Muscle layer of duodenum (tissue), 2 donors: ENCODE measurements at regions not wholly inside any gene's neighbourhood (a gene's known extent, or its start where the extent isn't known, plus 50 kb on each side); places are given as distances from the start of the nearest gene placed in this dataset.

ENCODE experiments used
- H3K27ac ChIP-seq: one replicate; pipeline ENCODE4 v1.7.0; 2013; ENCODE audit warnings: mild to moderate bottlenecking, low read length
- H3K27me3 ChIP-seq: one replicate; pipeline ENCODE4 v1.7.0; 2013; ENCODE audit warnings: low read depth, mild to moderate bottlenecking, control low read depth, low read length
- H3K36me3 ChIP-seq, 2 donors: one replicate each; pipeline ENCODE4 v1.7.0; 2013; ENCODE audit warnings: low read length in 2 of 2, control low read depth in 1 of 2, mild to moderate bottlenecking in 1 of 2; ENCODE audit not compliant: insufficient read depth in 2 of 2, control insufficient read depth in 1 of 2
- H3K4me1 ChIP-seq, 2 donors: one replicate each; pipeline ENCODE4 v1.7.0; 2013; ENCODE audit warnings: low read length in 2 of 2, mild to moderate bottlenecking in 2 of 2, control low read depth in 1 of 2, moderate library complexity in 1 of 2; ENCODE audit not compliant: insufficient read depth in 2 of 2, control insufficient read depth in 1 of 2
- H3K4me3 ChIP-seq, 2 donors: one replicate each; pipeline ENCODE4 v1.7.0; 2013; ENCODE audit warnings: low read length in 2 of 2, low read depth in 1 of 2, mild to moderate bottlenecking in 1 of 2
- H3K9me3 ChIP-seq, 2 donors: one replicate each; pipeline ENCODE4 v1.7.0; 2013; ENCODE audit warnings: low read length in 2 of 2, control low read depth in 1 of 2, mild to moderate bottlenecking in 1 of 2; ENCODE audit not compliant: control insufficient read depth in 1 of 2
- donor health status: healthy.

DNA sequence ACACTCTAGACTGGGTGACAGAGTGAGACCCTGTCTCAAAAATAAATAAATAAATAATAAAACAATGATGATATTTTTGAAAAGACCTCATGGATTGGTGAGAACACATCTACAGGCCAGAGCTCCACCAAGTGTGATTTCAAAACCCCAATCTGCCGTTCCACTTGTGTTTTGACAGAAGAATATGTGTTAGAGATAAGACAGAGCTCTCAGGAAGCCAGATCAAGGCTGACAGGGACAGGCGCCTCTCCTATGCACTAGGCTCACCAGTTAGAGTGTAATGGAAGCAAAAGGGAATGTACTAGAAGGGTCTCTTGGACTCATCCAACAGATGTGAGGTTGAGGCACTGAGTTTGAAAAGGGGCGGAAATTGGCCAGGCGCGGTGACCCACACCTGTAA, 110.7 kb upstream of the ERRFI1 start:
- Histone ChIP-seq H3K27me3 (no peaks in the 10 kb centered on the region), H3K27ac (no peak overlapping the region), H3K4me1 (peaks cover 4 to 10% of the 10 kb centered on the region in 2 donors), H3K9me3 (no peaks in the 10 kb centered on the region), H3K36me3 (no peaks in the 10 kb centered on the region), H3K4me3 (no peak overlapping the region)

DNA sequence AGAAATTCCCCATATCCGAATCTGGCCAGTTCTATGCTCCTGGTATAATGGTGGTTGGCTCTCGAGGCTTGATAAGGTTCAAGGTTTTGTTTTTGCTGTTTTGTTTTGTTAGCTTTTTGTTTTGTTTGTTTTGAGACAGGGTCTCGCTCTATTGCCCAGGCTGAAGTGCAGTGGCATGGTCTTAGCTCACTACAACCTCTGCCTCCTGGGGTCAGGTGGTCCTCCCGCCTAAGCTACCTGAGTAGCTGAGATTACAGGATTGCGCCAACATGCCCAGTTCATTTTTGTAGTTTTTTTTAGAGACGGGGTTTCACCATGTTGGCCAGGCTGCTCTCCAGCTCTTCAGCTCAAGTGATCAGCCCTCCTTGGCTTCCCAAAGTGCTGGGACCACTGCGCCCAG, 109.1 kb upstream of the ERRFI1 start:
- H3K4me1 ChIP-seq, result peaks cover 4 to 10% of the 10 kb centered on the region in 2 donors
- no peaks in the 10 kb centered on the region for H3K27me3 ChIP-seq
- H3K27ac ChIP-seq, result peak overlapping the region; percentile 82
- H3K9me3 ChIP-seq, result no peaks in the 10 kb centered on the region
- no peak overlapping the region for H3K4me3 ChIP-seq
- no peaks in the 10 kb centered on the region for H3K36me3 ChIP-seq

DNA sequence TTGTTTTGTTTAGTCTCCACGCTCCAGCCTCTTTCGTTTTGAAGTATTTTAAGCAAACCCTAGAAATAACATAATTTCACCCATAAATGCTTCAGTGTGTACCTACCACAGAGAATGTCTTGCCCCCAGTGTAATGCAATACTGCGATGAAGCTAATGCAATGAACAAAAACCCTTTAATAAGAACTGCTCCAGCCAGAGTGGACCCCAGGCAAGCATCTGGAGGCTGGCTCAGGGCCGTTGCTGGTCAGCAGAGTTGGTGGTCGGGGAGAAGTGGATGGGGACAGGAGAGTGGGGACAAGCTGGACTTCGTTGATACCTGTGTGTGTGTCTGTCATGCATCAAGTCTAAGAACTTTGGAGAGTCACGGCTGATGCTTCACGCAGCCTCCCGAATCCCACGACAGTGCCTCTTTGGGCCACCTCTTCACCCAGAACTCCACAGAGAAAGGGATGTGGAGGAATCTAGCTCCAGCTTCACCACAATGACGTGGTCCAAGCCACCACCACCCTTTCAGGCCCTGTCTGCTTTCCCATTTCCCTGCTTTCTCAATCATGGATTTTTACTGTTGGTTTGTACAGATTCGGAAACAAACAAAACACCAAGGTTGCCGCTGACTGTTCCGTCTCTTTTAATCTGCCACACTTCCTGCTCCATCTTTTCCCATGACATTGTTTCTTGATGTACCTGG, 108.6 kb upstream of the ERRFI1 start:
- peaks cover 4 to 10% of the 10 kb centered on the region in 2 donors for H3K4me1 ChIP-seq
- H3K9me3 ChIP-seq, result no peaks in the 10 kb centered on the region
- no peaks in the 10 kb centered on the region for H3K36me3 ChIP-seq
- H3K27ac ChIP-seq, result peak overlapping the region; percentile 82
- H3K27me3 ChIP-seq, result no peaks in the 10 kb centered on the region
- no peak overlapping the region for H3K4me3 ChIP-seq

DNA sequence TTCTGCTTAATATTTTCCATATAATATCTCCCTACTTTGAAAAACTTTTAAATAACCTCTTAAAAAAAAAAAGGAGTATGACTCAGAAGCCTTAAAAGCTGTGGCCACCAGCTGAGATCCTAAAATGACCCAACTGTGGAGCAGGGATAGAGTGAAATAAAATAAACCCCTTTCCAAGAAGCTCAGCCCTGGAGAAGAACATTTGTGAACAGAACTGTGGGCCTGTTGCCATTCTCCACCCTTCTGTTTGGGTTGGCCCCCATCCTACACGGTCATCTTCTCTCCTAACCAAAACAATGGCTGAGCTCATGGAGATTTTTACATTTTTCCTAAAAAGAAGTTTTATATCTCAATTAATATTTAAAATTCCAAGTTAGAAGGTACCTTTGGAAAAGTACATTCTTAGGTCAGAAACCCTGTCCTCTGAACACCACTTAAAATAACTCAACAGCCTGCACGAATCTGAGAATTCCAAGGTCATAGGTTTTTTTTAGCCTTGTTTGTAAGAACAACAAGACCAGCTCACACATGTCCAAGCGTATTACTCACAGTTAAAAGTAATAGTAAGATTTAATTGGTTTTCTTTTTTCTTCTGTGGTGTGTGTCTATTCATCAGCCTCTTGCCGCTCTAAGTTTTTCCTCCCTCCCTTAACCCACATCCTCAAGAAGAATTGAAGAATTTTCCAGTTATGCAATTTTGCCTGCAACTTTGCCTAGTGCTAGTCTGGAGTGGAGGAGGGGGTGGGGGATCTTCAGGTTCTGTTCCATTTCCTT, 107.7 kb upstream of the ERRFI1 start:
- no peaks in the 10 kb centered on the region for H3K27me3 ChIP-seq
- no peak overlapping the region for H3K4me3 ChIP-seq
- H3K27ac ChIP-seq, result peak overlapping the region; percentile 82
- peaks cover 4 to 10% of the 10 kb centered on the region in 2 donors for H3K4me1 ChIP-seq
- no peaks in the 10 kb centered on the region for H3K36me3 ChIP-seq
- no peaks in the 10 kb centered on the region for H3K9me3 ChIP-seq

DNA sequence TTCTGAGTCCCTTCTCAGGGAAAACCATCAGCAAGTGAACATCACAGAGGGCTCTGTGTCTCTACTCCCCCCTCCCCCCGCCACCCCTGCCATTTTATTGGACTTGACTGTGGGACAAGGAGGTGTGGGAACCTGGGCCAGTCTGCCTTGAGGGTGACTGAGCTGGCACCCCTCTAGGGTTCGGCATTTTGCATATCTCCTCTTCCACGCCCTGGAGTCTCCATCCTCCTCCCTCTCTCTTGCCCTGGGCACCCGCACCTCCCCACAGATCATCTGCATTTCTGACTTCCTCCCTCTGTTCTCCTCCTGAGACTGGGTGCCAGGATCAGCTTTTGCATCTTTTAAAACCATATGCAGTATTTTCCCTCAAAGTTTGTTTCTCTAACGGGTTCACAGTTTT, 107.1 kb upstream of the ERRFI1 start:
- no peaks in the 10 kb centered on the region for H3K9me3 ChIP-seq
- peak overlapping the region; percentile 82 for H3K27ac ChIP-seq
- H3K36me3 ChIP-seq, result no peaks in the 10 kb centered on the region
- H3K4me1 ChIP-seq, result peaks cover 4 to 10% of the 10 kb centered on the region in 2 donors
- H3K27me3 ChIP-seq, result no peaks in the 10 kb centered on the region
- peak overlapping the region in 1 of 2 donors; percentile 29 for H3K4me3 ChIP-seq

DNA sequence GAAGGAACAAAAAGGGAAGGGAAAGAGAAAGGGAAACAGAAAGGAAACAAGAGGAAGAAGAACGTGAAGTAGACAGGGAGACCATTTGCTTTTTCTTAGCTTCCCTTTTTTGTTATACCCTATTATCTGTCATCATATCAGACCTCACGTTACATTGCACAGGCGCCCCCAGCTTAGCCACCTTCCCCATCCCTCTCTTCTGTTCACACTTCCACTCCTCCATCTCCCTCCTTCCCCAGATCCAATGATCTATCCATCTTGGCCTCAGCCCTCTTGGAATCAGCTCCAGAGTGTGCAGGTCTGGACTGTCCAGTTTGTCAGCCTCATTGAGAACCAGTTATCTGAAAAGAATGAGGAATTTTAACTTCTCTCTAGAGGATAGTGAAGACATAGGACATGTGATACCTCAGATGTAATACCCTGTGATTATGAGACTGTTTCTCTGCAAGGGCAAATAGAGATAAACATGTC, 101.1 kb upstream of the ERRFI1 start:
- H3K9me3 ChIP-seq, result peaks cover 0 to 4% of the 10 kb centered on the region in 2 donors
- peak overlapping the region; percentile 56 for H3K27ac ChIP-seq
- no peaks in the 10 kb centered on the region for H3K36me3 ChIP-seq
- H3K27me3 ChIP-seq, result no peaks in the 10 kb centered on the region
- H3K4me1 ChIP-seq, result peaks cover 0 to 3% of the 10 kb centered on the region in 2 donors
- H3K4me3 ChIP-seq, result no peak overlapping the region

DNA sequence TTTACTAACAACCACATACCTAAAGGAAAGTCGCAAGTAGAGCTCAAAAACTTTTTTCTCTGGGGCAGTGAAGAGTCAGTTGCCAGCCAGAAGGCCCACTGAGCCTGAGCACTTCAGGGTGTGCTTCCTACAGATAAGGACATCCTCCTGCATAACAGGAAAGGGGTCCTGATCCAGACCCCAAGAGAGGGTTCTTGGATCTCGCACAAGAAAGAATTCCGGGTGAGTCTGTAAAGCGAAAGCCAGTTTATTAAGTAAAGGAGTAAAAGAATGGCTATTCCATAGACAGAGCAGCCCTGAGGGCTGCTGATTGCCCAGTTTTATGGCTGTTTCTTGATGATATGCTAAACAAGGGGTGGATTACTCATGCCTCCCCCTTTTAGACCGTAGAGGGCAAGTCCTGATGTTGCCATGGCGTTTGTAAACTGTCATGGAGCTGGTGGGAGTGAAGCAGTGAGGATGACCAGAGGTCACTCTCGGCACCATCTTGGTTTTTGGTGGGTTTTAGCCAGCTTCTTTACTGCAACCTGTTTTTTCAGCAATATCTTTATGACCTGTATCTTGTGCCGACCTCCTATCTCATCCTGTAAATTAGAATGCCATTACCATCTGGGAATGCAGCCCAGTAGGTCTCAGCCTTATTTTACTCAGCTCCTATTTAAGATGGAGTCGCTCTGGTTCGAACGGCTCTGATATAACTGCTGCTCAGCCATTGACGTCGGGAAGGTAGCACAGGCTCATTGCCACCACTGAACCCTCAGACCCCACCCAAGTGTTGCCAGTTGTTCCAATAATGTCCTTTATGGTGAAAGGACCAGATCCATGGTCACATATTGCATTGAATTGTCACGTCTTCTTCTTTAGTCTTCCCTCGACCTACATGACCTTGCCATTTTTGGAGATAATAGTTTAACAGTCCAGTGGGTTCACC, 96.6 kb upstream of the ERRFI1 start:
- Histone ChIP-seq H3K4me1 (peaks cover 14 to 17% of the 10 kb centered on the region in 2 donors), H3K36me3 (no peaks in the 10 kb centered on the region), H3K4me3 (peak overlapping the region in 1 of 2 donors; percentile 24), H3K27ac (peak overlapping the region; percentile 93), H3K9me3 (peaks cover 0 to 4% of the 10 kb centered on the region in 2 donors), H3K27me3 (no peaks in the 10 kb centered on the region)

DNA sequence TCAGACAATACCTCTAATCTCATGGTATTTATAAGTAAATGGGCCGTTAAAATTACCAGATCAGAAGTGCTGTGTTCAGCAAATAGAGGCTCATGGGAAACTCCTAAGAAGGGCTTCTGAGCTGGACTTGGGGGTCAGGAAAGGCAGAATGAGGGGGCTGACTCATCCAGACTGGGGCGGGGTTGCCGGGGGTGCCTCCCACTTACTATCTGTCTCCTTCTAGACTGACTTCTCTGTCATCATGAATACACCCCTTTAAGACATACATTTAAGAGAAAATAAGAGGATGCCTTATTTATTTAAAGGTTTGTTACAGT, 96.0 kb upstream of the ERRFI1 start:
- Histone ChIP-seq H3K4me1 (peaks cover 14 to 17% of the 10 kb centered on the region in 2 donors), H3K4me3 (peak overlapping the region in 1 of 2 donors; percentile 24), H3K9me3 (peaks cover 0 to 4% of the 10 kb centered on the region in 2 donors), H3K36me3 (no peaks in the 10 kb centered on the region), H3K27me3 (no peaks in the 10 kb centered on the region), H3K27ac (peak overlapping the region; percentile 93)

DNA sequence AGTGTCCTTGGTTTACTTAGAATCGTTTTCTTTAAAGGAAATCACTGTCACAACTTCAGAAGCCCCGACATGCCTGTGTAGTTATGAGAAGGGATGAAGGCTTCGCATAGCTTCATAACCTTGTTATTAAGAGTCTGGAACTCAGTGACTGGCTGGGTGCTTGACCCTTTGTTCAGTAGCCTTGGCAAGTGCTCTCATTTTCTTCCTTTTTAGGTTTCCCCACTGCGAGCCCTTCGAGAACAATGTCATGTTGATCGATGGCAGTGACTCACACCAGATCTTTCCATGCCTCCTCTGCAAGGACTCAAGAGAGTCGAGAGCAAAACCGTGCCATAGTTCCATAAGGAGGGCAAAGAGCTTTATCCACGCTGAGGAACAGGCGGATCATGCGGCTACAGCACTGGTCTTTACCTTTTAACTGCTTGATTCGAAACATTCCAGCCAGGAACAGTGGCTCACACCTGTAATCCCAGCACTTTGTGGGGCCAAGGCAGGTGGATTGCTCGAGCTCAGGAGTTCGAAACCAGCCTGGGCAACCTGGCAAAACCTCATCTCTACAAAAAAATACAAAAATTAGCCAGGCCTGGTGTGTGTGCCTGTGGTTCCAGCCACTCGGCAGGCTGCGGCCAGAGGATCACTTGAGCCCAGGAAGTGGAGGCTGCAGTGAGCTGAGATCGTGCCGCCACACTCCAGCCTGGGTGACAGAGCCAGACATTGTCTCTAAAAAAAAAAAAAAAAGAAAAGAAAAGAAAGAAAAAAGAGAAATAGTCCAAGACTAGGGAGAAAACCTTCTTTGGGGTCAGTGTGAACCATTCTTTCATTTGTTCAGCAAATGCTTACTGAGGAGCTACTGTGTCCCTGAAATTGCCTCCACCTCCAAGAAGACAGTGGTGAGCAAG, 95.4 kb upstream of the ERRFI1 start:
- H3K9me3 ChIP-seq, result peaks cover 0 to 4% of the 10 kb centered on the region in 2 donors
- peaks cover 0 to 4% of the 10 kb centered on the region in 2 donors for H3K36me3 ChIP-seq
- peak overlapping the region; percentile 93 for H3K27ac ChIP-seq
- H3K4me1 ChIP-seq, result peaks cover 16 to 21% of the 10 kb centered on the region in 2 donors
- peak overlapping the region in 1 of 2 donors; percentile 24 for H3K4me3 ChIP-seq
- H3K27me3 ChIP-seq, result no peaks in the 10 kb centered on the region

DNA sequence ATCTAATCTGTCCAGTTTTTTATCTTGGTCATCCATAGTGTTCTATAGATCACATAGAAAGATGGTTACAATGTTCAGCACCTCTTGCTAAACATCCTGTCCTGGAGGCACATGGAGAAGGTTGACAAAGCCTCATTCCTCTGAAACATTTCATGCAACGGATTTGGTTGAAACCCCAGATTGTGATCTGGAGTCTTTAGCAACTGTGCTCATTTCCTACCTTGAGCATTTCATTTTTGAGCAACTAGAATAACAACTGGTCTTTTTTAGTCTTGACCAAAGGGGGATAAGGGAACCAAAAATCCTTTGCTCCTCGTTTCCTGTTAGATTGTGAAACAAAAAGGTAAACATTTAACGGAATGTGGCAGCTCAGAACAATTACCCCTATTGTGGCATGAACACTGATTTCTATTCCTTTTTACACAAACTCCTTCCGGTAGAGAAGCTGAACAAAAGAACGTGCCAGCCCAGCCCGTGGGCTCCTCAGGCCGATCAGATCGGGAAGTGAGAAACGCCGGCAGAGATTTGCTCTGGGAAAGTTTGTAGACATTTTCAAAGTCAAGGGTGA, 94.7 kb upstream of the ERRFI1 start:
- peak overlapping the region; percentile 93 for H3K27ac ChIP-seq
- H3K27me3 ChIP-seq, result no peaks in the 10 kb centered on the region
- no peak overlapping the region for H3K4me3 ChIP-seq
- H3K9me3 ChIP-seq, result peaks cover 0 to 4% of the 10 kb centered on the region in 2 donors
- peaks cover 0 to 5% of the 10 kb centered on the region in 2 donors for H3K36me3 ChIP-seq
- peaks cover 17 to 24% of the 10 kb centered on the region in 2 donors for H3K4me1 ChIP-seq
